Epithelial cell of proximal tubule (primary cell): ENCODE measurements at regions not wholly inside any gene's neighbourhood (a gene's known extent, or its start where the extent isn't known, plus 50 kb on each side); places are given as distances from the start of the nearest gene placed in this dataset.

Experiments
- DNase-seq: peaks from one replicate; pipeline ENCODE4 v3.0.0-alpha.2; 2011; ENCODE audit warnings: low read depth
- H3K4me3 ChIP-seq: 2 replicates; pipeline ENCODE4 v1.5.1; 2011; ENCODE audit warnings: low read depth, mild to moderate bottlenecking, low read length
- TF ChIP-seq, protein P1 (sequence below): conservative IDR thresholded peaks from 2 replicates; pipeline ENCODE4 v1.5.1; 2012; ENCODE audit warnings: low read depth, mild to moderate bottlenecking, low read length

DNA sequence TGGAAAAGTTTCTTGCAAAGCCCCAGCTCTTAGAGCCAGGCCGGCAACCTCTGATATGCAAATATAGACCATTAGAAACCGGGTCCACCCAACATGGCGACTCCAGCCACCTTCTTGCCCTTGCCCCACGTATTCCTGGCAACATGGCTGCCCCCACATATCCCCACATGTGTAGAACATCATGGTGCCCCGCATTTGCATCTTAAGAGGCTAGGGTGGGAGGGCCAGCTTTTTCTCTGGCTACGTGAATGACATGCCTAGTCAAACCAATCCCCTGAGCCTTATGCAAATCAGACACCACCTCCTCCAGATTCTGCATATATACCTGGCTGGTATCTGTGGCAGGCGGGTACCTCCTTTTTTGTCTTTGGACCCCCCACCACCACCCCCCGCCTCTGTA, 106.1 kb upstream of the PTPRT start:
- TF ChIP-seq, protein P1, sequence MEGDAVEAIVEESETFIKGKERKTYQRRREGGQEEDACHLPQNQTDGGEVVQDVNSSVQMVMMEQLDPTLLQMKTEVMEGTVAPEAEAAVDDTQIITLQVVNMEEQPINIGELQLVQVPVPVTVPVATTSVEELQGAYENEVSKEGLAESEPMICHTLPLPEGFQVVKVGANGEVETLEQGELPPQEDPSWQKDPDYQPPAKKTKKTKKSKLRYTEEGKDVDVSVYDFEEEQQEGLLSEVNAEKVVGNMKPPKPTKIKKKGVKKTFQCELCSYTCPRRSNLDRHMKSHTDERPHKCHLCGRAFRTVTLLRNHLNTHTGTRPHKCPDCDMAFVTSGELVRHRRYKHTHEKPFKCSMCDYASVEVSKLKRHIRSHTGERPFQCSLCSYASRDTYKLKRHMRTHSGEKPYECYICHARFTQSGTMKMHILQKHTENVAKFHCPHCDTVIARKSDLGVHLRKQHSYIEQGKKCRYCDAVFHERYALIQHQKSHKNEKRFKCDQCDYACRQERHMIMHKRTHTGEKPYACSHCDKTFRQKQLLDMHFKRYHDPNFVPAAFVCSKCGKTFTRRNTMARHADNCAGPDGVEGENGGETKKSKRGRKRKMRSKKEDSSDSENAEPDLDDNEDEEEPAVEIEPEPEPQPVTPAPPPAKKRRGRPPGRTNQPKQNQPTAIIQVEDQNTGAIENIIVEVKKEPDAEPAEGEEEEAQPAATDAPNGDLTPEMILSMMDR, result no peak
- no peak overlapping the region for H3K4me3 ChIP-seq
- no peak for DNase-seq

DNA sequence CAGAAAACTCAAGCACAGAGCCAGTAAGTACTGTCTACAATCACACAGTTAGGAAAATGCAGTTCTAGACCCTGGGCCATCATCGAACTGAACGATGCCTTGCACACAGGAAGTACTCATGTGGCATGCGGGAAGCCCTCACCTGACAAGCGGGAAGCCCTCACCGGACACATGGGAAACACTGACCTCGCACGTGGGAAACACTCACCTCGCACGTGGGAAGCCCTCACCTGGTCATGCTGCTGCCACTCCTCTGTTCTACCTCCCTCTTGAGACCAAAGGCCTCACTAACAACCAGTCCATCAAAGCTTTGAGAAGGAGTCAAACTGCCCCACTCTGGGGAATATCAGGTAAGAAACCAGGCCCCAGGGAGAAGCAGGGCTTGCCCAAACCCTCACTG, 105.6 kb upstream of the PTPRT start:
- TF ChIP-seq, protein P1, result no peak
- H3K4me3 ChIP-seq, result no peak overlapping the region
- no peak for DNase-seq

DNA sequence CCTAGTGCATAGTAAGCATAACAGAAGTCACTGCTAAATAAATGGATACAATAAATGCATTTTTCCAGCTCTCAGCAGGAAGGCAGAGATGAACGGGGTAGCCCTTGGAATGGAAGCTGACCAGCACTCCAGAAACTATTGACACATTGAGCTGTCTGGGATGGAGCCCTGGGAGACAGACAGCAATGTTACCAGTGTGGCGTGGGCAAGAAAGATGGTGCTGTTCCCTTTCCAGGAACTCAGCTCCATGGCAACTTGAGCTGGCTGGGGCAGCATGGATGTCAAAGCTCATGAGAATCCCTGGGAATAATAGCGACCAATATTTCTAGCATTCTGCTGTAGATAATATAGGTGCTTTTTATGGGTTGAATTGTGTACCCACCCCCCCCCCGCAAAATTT, 104.3 kb upstream of the PTPRT start:
- no peak overlapping the region for H3K4me3 ChIP-seq
- DNase-seq, result no peak
- TF ChIP-seq, protein P1, result no peak

DNA sequence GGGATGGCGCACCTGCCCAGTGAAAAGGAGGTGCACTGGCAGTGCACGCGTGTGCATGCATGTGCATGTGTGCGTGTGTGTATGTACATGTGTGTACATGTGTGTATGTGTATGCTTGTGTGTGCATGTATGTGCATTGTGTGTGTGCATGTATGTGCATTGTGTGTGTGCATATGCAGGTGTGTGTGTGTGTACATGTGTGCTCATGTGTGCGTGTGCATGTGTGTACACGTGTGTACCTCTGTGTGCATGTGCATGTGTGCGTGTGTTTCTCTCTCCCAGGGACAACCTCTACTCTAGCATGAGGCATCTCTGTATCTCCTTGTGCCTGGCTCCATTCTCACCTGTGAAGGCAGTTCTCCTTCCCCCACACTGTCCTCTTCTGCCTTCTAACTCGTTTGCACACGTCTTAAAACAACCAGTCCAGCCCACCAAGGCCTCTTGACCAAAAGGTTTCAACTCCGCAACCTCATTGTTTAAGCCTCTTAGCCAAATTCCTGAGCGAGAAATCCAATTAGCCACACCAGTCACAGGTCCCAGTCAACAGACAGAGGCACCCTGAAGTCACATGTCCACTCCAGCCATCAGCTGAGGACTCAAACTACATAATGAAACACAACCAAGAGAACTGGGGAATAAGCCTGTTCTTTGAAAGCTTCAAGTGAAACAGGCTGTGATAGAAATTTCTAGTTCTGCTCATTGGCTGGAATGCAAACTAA, 103.5 kb upstream of the PTPRT start:
- H3K4me3 ChIP-seq, result no peak overlapping the region
- no peak for DNase-seq
- TF ChIP-seq, protein P1, result no peak

DNA sequence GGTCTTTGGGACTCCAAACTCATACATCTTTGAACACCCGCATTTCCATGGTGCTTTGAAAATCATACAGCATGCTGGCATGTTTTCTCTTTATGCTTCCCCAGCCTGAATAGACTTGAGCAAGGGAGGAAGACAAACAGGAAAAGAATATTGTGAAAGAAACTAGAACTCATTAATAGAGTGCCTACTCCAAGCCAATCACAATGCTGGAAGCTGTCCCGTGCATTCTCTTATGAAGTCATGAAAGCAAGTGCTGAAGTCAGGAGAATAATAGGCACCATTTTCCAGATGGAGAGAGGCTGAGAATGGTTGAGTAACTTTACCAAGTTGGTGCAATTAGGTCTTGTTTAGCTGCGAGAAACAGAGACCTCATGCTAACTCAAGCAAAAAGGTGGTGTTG, 102.5 kb upstream of the PTPRT start:
- no peak overlapping the region for H3K4me3 ChIP-seq
- TF ChIP-seq, protein P1, result no peak
- no peak for DNase-seq

DNA sequence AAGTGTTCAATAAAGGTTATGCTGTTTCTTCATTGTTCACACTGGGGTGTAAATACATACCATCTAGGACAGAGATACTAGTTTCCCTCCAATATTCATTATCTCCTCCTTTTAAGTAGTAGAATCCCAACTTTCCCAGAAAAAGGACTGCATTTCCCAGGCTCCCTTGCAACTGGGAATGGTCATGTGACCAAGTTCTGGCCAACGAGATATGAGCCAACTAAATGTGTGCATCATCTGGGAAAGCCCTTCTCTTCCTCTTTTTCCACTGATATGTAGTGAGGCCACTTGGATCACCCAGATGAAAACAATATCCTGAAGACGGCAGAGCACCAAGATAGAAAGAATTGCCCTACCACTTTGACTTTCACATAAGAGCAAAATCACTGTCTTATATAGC, 97.9 kb upstream of the PTPRT start:
- TF ChIP-seq, protein P1, result no peak
- DNase-seq, result no peak
- H3K4me3 ChIP-seq, result no peak overlapping the region

DNA sequence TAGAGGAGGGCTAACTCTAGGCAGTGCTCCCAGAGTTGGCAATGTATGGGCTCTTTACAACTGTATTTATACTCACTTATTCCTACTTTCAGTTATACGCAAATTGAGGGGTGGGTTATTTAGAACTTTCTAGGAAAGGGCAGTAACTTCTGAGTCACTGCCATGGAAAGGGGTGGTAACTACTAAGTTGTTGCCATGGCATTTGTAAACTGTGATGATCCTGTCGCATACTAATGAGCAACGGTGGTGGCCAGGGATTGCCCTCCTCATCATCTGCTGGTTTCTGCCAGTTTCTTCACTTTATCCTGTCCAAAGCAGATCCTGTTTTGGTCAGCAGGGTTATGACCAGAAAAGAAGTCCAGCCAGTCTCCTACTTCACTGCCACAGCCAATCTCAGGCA, 95.5 kb upstream of the PTPRT start:
- DNase-seq, result no peak
- TF ChIP-seq, protein P1, result no peak

More for the DNA sequence above, 95.5 kb upstream of the PTPRT start:
- no peak overlapping the region for H3K4me3 ChIP-seq
